HL-60 (cell line): ENCODE measurements at regions not wholly inside any gene's neighbourhood (a gene's known extent, or its start where the extent isn't known, plus 50 kb on each side); places are given as distances from the start of the nearest gene placed in this dataset.

Source experiments
- POLR2AphosphoS5 ChIP-seq: IDR thresholded peaks from 2 replicates; pipeline ENCODE4 v1.6.1; 2012; ENCODE audit warnings: low read depth
- TF ChIP-seq, protein P1 (sequence below): IDR thresholded peaks from one replicate; pipeline ENCODE4 v1.5.1; 2011; ENCODE audit warnings: low read length, control low read depth, inconsistent platforms; ENCODE audit not compliant: insufficient read depth

DNA sequence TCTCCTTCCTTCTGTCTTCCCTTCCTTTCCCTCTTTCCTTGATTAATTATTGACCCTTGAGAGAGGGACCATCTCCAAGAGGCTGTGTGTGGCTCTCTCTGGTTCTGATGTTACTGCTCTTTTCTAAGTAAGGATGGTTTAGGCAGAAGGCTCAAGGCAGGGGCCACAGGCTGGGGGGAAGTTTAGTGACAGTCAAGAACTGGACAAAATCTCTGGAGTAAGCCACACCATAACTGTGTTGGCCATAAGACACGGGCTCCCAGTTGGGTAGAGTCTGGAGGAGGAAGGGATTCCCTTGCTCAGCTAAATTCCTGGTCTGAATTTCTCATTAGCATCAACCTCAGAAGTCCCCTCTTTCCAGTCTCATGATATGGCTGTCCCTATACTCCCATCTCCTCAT, 74.7 kb downstream of the BUD13 start:
- TF ChIP-seq, protein P1, sequence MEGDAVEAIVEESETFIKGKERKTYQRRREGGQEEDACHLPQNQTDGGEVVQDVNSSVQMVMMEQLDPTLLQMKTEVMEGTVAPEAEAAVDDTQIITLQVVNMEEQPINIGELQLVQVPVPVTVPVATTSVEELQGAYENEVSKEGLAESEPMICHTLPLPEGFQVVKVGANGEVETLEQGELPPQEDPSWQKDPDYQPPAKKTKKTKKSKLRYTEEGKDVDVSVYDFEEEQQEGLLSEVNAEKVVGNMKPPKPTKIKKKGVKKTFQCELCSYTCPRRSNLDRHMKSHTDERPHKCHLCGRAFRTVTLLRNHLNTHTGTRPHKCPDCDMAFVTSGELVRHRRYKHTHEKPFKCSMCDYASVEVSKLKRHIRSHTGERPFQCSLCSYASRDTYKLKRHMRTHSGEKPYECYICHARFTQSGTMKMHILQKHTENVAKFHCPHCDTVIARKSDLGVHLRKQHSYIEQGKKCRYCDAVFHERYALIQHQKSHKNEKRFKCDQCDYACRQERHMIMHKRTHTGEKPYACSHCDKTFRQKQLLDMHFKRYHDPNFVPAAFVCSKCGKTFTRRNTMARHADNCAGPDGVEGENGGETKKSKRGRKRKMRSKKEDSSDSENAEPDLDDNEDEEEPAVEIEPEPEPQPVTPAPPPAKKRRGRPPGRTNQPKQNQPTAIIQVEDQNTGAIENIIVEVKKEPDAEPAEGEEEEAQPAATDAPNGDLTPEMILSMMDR: no peak
- TF ChIP-seq POLR2AphosphoS5: no peak
